Osteoblast (primary cell): ENCODE measurements at regions not wholly inside any gene's neighbourhood (a gene's known extent, or its start where the extent isn't known, plus 50 kb on each side); places are given as distances from the start of the nearest gene placed in this dataset.

Source experiments
- DNase-seq: peaks from one replicate; pipeline ENCODE4 v3.0.0; 2011; ENCODE audit warnings: low spot score, mixed read lengths; ENCODE audit not compliant: insufficient read length; ENCODE audit errors: missing footprints
- H2AFZ ChIP-seq: 2 replicates; pipeline ENCODE4 v1.6.0; 2011; ENCODE audit warnings: mild to moderate bottlenecking, low read length
- H3K27ac ChIP-seq: 2 replicates; pipeline ENCODE4 v1.5.1; 2011; ENCODE audit warnings: mild to moderate bottlenecking, low read depth, low read length, moderate library complexity
- H3K27me3 ChIP-seq: 2 replicates; pipeline ENCODE4 v1.6.0; 2012; ENCODE audit warnings: mild to moderate bottlenecking, control low read depth, inconsistent platforms, low read length, moderate library complexity; ENCODE audit not compliant: insufficient read depth
- H3K36me3 ChIP-seq: 2 replicates; pipeline ENCODE4 v1.5.1; 2011; ENCODE audit warnings: mild to moderate bottlenecking, low read length, control low read depth, moderate library complexity; ENCODE audit not compliant: insufficient read depth
- H3K4me1 ChIP-seq: 2 replicates; pipeline ENCODE4 v1.5.1; 2011; ENCODE audit warnings: mild to moderate bottlenecking, low read length, control low read depth, moderate library complexity; ENCODE audit not compliant: insufficient read depth
- H3K4me2 ChIP-seq: 2 replicates; pipeline ENCODE4 v1.6.0; 2011; ENCODE audit warnings: mild to moderate bottlenecking, low read length; ENCODE audit not compliant: insufficient read depth
- H3K4me3 ChIP-seq: fragments of 200-600 bp; sonication (generic); 3 replicates; pipeline ENCODE4 v1.5.1; 2012; ENCODE audit warnings: mild to moderate bottlenecking, low read length, inconsistent platforms; ENCODE audit not compliant: insufficient read depth
- H3K79me2 ChIP-seq: 2 replicates; pipeline ENCODE4 v1.6.0; 2012; ENCODE audit warnings: mild to moderate bottlenecking, low read length, control low read depth, inconsistent platforms; ENCODE audit not compliant: insufficient read depth
- H3K9me3 ChIP-seq: 2 replicates; pipeline ENCODE4 v1.5.1; 2011; ENCODE audit warnings: low read depth, low read length, control low read depth
- H4K20me1 ChIP-seq: 2 replicates; pipeline ENCODE4 v1.6.0; 2012; ENCODE audit warnings: mild to moderate bottlenecking, low read length, control low read depth; ENCODE audit not compliant: insufficient read depth
- CTCF ChIP-seq: IDR thresholded peaks from 2 replicates; pipeline ENCODE4 v1.5.1; 2011; ENCODE audit warnings: mild to moderate bottlenecking, low read depth, low read length, moderate library complexity; ENCODE audit errors: extremely low read depth

GRCh38 chr2:222993920-222994650 is 57.9 kb upstream of the KCNE4 start:
- TF ChIP-seq CTCF, result no peak
- Histone ChIP-seq H3K4me3 (peak overlapping the region; percentile 49), H4K20me1 (no peaks in the 10 kb centered on the region)

GRCh38 chr2:222998459-222998858 is 53.5 kb upstream of the KCNE4 start:
- Histone ChIP-seq H3K4me2 (no peak overlapping the region), H3K27ac (no peak overlapping the region), H2AFZ (no peak overlapping the region), H3K4me3 (no peak overlapping the region), H3K4me1 (peaks cover 28% of the 10 kb centered on the region), H3K79me2 (no peaks in the 10 kb centered on the region), H3K9me3 (no peaks in the 10 kb centered on the region), H4K20me1 (no peaks in the 10 kb centered on the region), H3K27me3 (no peaks in the 10 kb centered on the region), H3K36me3 (no peaks in the 10 kb centered on the region)
- no peak for TF ChIP-seq CTCF
- DNase-seq, result no peak

More at GRCh38 chr2:222993920-222994650, 57.9 kb upstream of the KCNE4 start:
- Histone ChIP-seq H3K9me3 (no peaks in the 10 kb centered on the region), H3K79me2 (no peaks in the 10 kb centered on the region), H3K4me1 (peaks cover 15% of the 10 kb centered on the region), H3K27me3 (no peaks in the 10 kb centered on the region), H3K4me2 (peak overlapping the region; percentile 70), H2AFZ (peak overlapping the region; percentile 94), H3K27ac (peak overlapping the region; percentile 75), H3K36me3 (no peaks in the 10 kb centered on the region)
- DNase-seq, result no peak

- H3K79me2 ChIP-seq, result no peaks in the 10 kb centered on the region
- H2AFZ ChIP-seq, result no peak overlapping the region
- H3K36me3 ChIP-seq, result no peaks in the 10 kb centered on the region
- peak overlapping the region; percentile 22 for H3K27ac ChIP-seq
- H3K4me2 ChIP-seq, result peak overlapping the region; percentile 16
- peaks cover 17% of the 10 kb centered on the region for H3K4me1 ChIP-seq
- TF ChIP-seq CTCF, result no peak
- H3K4me3 ChIP-seq, result no peak overlapping the region
- no peaks in the 10 kb centered on the region for H3K27me3 ChIP-seq
- no peak for DNase-seq
- H3K9me3 ChIP-seq, result no peaks in the 10 kb centered on the region
- no peaks in the 10 kb centered on the region for H4K20me1 ChIP-seq
These were observed 50.9 kb upstream of the KCNE4 start for GRCh38 chr2:223000872-223001796.

- Histone ChIP-seq H4K20me1 (no peaks in the 10 kb centered on the region), H3K4me3 (no peak overlapping the region), H3K36me3 (no peaks in the 10 kb centered on the region), H3K27me3 (no peaks in the 10 kb centered on the region), H3K27ac (peak overlapping the region; percentile 22), H3K9me3 (no peaks in the 10 kb centered on the region), H3K4me1 (peaks cover 17% of the 10 kb centered on the region), H3K4me2 (peak overlapping the region; percentile 16), H3K79me2 (no peaks in the 10 kb centered on the region), H2AFZ (peak overlapping the region; percentile 35)
- DNase-seq, result no peak
- no peak for TF ChIP-seq CTCF
These were observed 50.2 kb upstream of the KCNE4 start for GRCh38 chr2:223001797-223002175.
